ENCODE measurements at regions not wholly inside any gene's neighbourhood (a gene's known extent, or its start where the extent isn't known, plus 50 kb on each side); places are given as distances from the start of the nearest gene placed in this dataset.

- POLR2A ChIA-PET: no interaction called here
- TF ChIP-seq CTCF (IDR thresholded peaks at IDR 0.05; ENCODE audit: insufficient read depth, low read depth, low read length): no peak
Measured at GRCh38 chr18:76674596-76674995, 147.8 kb upstream of the ZNF236 start.

GRCh38 chr18:76673281-76674185, 148.8 kb upstream of the ZNF236 start:
- H3K36me3 ChIP-seq (ENCODE audit: control insufficient read depth, insufficient read depth, low read length): no peaks in the 10 kb centered on the region
- POLR2A ChIA-PET: no interaction called here

More at GRCh38 chr18:76674596-76674995, 147.8 kb upstream of the ZNF236 start:
- CTCF ChIA-PET: interaction anchor here (0.6 to 1.1 kb wide), 2 partner anchors 8 to 17 kb away, joined by 3 to 5 read pairs; no protein-coding TSS in a partner anchor
- no peaks in the 10 kb centered on the region; the same call in none of the 2 replicates for H3K27me3 ChIP-seq (ENCODE audit: control insufficient read depth, insufficient read depth, low read length)
- no peaks in the 10 kb centered on the region for H3K36me3 ChIP-seq (ENCODE audit: control insufficient read depth, insufficient read depth, low read length)
- no peak overlapping the region for H3K4me3 ChIP-seq (ENCODE audit: low read depth, low read length)
- no peak for DNase-seq (ENCODE audit: low read depth)

GRCh38 chr18:76672627-76673026, 149.7 kb upstream of the ZNF236 start:
- DNase-seq (ENCODE audit: low read depth): no peak
- TF ChIP-seq CTCF (IDR thresholded peaks at IDR 0.05; ENCODE audit: insufficient read depth, low read depth, low read length): no peak
- POLR2A ChIA-PET: no interaction called here
- Histone ChIP-seq H3K27me3 (ENCODE audit: control insufficient read depth, insufficient read depth, low read length) (no peaks in the 10 kb centered on the region; the same call in none of the 2 replicates), H3K4me3 (ENCODE audit: low read depth, low read length) (no peak overlapping the region), H3K36me3 (ENCODE audit: control insufficient read depth, insufficient read depth, low read length) (no peaks in the 10 kb centered on the region)
- CTCF ChIA-PET: no interaction called here

More at GRCh38 chr18:76673281-76674185, 148.8 kb upstream of the ZNF236 start:
- CTCF ChIA-PET: interaction anchor here (0.6 to 0.8 kb wide), 2 partner anchors 14 to 16 kb away, joined by 3 to 5 read pairs; no protein-coding TSS in a partner anchor
- DNase-seq (ENCODE audit: low read depth): no peak
- no peaks in the 10 kb centered on the region; the same call in none of the 2 replicates for H3K27me3 ChIP-seq (ENCODE audit: control insufficient read depth, insufficient read depth, low read length)
- no peak for TF ChIP-seq CTCF (IDR thresholded peaks at IDR 0.05; ENCODE audit: insufficient read depth, low read depth, low read length)
- no peak overlapping the region for H3K4me3 ChIP-seq (ENCODE audit: low read depth, low read length)

GRCh38 chr18:76670564-76671288, 151.6 kb upstream of the ZNF236 start:
- POLR2A ChIA-PET: no interaction called here
- CTCF ChIA-PET: interaction anchor here (1.5 to 1.6 kb wide), 2 partner anchors 12 to 272 kb away, joined by 5 read pairs; no protein-coding TSS in a partner anchor
- no peaks in the 10 kb centered on the region; the same call in none of the 2 replicates for H3K27me3 ChIP-seq (ENCODE audit: control insufficient read depth, insufficient read depth, low read length)
- no peak overlapping the region for H3K4me3 ChIP-seq (ENCODE audit: low read depth, low read length)
- H3K36me3 ChIP-seq (ENCODE audit: control insufficient read depth, insufficient read depth, low read length): no peaks in the 10 kb centered on the region
- DNase-seq (ENCODE audit: low read depth): no peak
- TF ChIP-seq CTCF (IDR thresholded peaks at IDR 0.05; ENCODE audit: insufficient read depth, low read depth, low read length): no peak

GRCh38 chr18:76668546-76668945, 153.8 kb upstream of the ZNF236 start:
- POLR2A ChIA-PET: no interaction called here
- Histone ChIP-seq H3K36me3 (ENCODE audit: control insufficient read depth, insufficient read depth, low read length) (no peaks in the 10 kb centered on the region), H3K27me3 (ENCODE audit: control insufficient read depth, insufficient read depth, low read length) (no peaks in the 10 kb centered on the region; the same call in 1 of the 2 replicates), H3K4me3 (ENCODE audit: low read depth, low read length) (no peak overlapping the region)
- no peak for DNase-seq (ENCODE audit: low read depth)
- CTCF ChIA-PET: no interaction called here
- TF ChIP-seq CTCF (IDR thresholded peaks at IDR 0.05; ENCODE audit: insufficient read depth, low read depth, low read length): no peak

All from BJ (cell line).